ENCODE measurements at regions not wholly inside any gene's neighbourhood (a gene's known extent, or its start where the extent isn't known, plus 50 kb on each side); places are given as distances from the start of the nearest gene placed in this dataset.

DNA sequence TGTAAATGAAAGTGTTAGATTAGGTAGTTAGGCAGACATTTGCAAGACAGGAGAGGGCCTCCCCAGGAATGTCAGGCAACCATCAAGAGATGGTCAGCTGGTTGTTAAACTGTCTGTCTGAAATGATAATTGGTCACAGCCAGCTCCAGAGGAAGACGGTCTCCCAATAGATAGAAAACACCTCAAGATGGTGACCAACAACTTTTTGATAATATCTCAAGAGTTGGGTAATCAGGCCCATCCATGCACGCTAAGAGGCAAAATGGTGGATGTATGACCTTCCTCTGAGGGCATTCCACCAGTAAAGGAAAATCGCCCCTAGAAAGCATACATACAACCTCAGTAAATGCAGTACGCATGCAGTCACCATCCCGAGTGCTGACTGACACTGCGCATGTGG, 118.2 kb downstream of the MAP3K21 start:
- TF ChIP-seq, protein P1, sequence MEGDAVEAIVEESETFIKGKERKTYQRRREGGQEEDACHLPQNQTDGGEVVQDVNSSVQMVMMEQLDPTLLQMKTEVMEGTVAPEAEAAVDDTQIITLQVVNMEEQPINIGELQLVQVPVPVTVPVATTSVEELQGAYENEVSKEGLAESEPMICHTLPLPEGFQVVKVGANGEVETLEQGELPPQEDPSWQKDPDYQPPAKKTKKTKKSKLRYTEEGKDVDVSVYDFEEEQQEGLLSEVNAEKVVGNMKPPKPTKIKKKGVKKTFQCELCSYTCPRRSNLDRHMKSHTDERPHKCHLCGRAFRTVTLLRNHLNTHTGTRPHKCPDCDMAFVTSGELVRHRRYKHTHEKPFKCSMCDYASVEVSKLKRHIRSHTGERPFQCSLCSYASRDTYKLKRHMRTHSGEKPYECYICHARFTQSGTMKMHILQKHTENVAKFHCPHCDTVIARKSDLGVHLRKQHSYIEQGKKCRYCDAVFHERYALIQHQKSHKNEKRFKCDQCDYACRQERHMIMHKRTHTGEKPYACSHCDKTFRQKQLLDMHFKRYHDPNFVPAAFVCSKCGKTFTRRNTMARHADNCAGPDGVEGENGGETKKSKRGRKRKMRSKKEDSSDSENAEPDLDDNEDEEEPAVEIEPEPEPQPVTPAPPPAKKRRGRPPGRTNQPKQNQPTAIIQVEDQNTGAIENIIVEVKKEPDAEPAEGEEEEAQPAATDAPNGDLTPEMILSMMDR (IDR thresholded peaks at IDR 0.05) = no peak
- no peak for TF ChIP-seq EZH2 (IDR thresholded peaks at IDR 0.05; ENCODE audit: borderline replicate concordance, insufficient read depth, low read depth, low read length, poor library complexity, severe bottlenecking)
